Hepatocyte (in vitro differentiated cells): ENCODE measurements at regions not wholly inside any gene's neighbourhood (a gene's known extent, or its start where the extent isn't known, plus 50 kb on each side); places are given as distances from the start of the nearest gene placed in this dataset.

ENCODE experiments used
- EZH2 ChIP-seq: fragments of 200-600 bp; sonication (generic); IDR thresholded peaks from 2 replicates; pipeline ENCODE4 v1.6.1; 2016; ENCODE audit warnings: antibody characterized with exemption, mild to moderate bottlenecking, borderline replicate concordance
- TF ChIP-seq, protein P1 (sequence below): fragments of 200-600 bp; sonication (generic); IDR thresholded peaks from 2 replicates; pipeline ENCODE4 v1.5.1; 2016; ENCODE audit warnings: antibody characterized with exemption, mild to moderate bottlenecking; ENCODE audit not compliant: poor library complexity

DNA sequence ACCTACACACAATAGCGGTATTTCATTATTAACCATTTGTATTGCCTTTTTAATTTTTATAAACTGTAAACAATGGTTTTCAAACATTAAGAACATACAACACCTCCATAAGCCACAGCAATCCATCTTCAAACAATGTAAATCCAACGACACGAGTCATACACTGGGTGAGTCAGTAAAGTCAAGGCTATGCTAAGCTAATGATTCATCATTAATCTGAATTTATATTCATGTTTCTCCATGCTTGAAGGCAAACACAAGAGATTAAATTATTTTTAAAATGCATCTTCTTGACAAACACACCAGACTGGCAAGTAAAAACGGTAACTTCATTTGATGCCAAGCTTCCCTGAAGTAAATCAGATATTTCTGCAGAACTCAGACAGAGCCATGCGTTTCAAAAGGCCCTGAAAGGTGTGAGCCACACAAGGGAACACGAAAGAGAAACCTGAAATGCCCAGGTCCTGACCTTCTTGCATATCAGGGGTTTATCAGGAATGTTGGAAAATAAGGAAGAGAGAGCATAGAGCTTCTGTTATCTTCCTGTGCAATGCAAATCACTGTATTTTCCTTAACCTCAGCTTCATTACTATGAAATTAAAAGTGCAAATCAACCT lies 162.5 kb downstream of the ALDH8A1 start:
- TF ChIP-seq, protein P1, sequence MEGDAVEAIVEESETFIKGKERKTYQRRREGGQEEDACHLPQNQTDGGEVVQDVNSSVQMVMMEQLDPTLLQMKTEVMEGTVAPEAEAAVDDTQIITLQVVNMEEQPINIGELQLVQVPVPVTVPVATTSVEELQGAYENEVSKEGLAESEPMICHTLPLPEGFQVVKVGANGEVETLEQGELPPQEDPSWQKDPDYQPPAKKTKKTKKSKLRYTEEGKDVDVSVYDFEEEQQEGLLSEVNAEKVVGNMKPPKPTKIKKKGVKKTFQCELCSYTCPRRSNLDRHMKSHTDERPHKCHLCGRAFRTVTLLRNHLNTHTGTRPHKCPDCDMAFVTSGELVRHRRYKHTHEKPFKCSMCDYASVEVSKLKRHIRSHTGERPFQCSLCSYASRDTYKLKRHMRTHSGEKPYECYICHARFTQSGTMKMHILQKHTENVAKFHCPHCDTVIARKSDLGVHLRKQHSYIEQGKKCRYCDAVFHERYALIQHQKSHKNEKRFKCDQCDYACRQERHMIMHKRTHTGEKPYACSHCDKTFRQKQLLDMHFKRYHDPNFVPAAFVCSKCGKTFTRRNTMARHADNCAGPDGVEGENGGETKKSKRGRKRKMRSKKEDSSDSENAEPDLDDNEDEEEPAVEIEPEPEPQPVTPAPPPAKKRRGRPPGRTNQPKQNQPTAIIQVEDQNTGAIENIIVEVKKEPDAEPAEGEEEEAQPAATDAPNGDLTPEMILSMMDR, result no peak
- no peak for TF ChIP-seq EZH2
